ENCODE measurements at regions not wholly inside any gene's neighbourhood (a gene's known extent, or its start where the extent isn't known, plus 50 kb on each side); places are given as distances from the start of the nearest gene placed in this dataset.

GRCh38 chr3:102096066-102096465, 246.8 kb downstream of the NFKBIZ start:
- DNase-seq (ENCODE audit: low read depth, low spot score) (no peak), FAIRE-seq (no peak), ATAC-seq (no peak)
- CTCF ChIA-PET = interaction anchor here (1.4 to 2.2 kb wide), 2 partner anchors 12 to 17 kb away, joined by 4 to 9 read pairs; no protein-coding TSS in a partner anchor
- Histone ChIP-seq H3K4me3 (no peak overlapping the region), H3K4me1 (ENCODE audit: control insufficient read depth, insufficient read depth, low read length) (no peaks in the 10 kb centered on the region), H3K79me2 (ENCODE audit: control insufficient read depth, insufficient read depth, low read length) (no peaks in the 10 kb centered on the region), H3K9me3 (replicated peaks; ENCODE audit: control insufficient read depth, insufficient read depth, low read length) (no peaks in the 10 kb centered on the region; the same call in 2 of the 3 replicates), H3K27ac (ENCODE audit: control insufficient read depth, insufficient read depth) (no peak overlapping the region), H4K20me1 (ENCODE audit: control insufficient read depth, insufficient read depth) (no peaks in the 10 kb centered on the region), H2AFZ (ENCODE audit: control insufficient read depth, low read depth, low read length) (no peak overlapping the region), H3K27me3 (replicated peaks in 1 of 2; ENCODE audit: control insufficient read depth in 2 of 2, insufficient read depth in 2 of 2, low read length in 1 of 2) (no peaks in the 10 kb centered on the region), H3K9ac (ENCODE audit: control insufficient read depth, insufficient read depth, low read length) (no peak overlapping the region), H3K4me2 (ENCODE audit: control insufficient read depth, insufficient read depth) (no peak overlapping the region), H3K36me3 (ENCODE audit: control insufficient read depth in 2 of 2, insufficient read depth in 2 of 2, low read length in 1 of 2) (no peaks in the 10 kb centered on the region)
- 38% methylated on average over 2 of the region's 2 CpGs for WGBS (ENCODE audit: insufficient coverage, insufficient replicate concordance, low lambda C conversion rate, missing lambda C conversion rate)
- TF ChIP-seq NFYB (IDR thresholded peaks at IDR 0.05; ENCODE audit: insufficient read depth, low read depth, low read length) (no peak), NRF1 (conservative IDR thresholded peaks at IDR 0.05; ENCODE audit: low read depth, low read length) (no peak), IKZF1 (conservative IDR thresholded peaks at IDR 0.05) (no peak), DPF2 (IDR thresholded peaks at IDR 0.05) (no peak), TCF7 (IDR thresholded peaks at IDR 0.05; ENCODE audit: borderline replicate concordance) (no peak)
- RAD21 ChIA-PET (ENCODE audit: unreplicated experiment) = interaction anchor here (2.1 kb wide), 1 partner anchor 11 kb away, joined by 6 read pairs; no protein-coding TSS in a partner anchor
- POLR2A ChIA-PET = interaction anchor here (0.6 to 1.1 kb wide), 2 partner anchors 11 to 163 kb away, joined by 3 read pairs; no protein-coding TSS in a partner anchor
- SMC1A ChIA-PET (ENCODE audit: uncharacterized antibody, unreplicated experiment) = interaction anchor here (1.4 to 2.9 kb wide), 5 partner anchors 10 to 97 kb away, joined by 3 to 10 read pairs (median 6); no protein-coding TSS in a partner anchor
- intact Hi-C loops (cut with micrococcal nuclease; ENCODE audit: unreplicated experiment) (no loop called here), in situ Hi-C loops (cut with MboI) (no loop called here)
- BruUV-seq (replicated peaks) = no TSS peak

DNA sequence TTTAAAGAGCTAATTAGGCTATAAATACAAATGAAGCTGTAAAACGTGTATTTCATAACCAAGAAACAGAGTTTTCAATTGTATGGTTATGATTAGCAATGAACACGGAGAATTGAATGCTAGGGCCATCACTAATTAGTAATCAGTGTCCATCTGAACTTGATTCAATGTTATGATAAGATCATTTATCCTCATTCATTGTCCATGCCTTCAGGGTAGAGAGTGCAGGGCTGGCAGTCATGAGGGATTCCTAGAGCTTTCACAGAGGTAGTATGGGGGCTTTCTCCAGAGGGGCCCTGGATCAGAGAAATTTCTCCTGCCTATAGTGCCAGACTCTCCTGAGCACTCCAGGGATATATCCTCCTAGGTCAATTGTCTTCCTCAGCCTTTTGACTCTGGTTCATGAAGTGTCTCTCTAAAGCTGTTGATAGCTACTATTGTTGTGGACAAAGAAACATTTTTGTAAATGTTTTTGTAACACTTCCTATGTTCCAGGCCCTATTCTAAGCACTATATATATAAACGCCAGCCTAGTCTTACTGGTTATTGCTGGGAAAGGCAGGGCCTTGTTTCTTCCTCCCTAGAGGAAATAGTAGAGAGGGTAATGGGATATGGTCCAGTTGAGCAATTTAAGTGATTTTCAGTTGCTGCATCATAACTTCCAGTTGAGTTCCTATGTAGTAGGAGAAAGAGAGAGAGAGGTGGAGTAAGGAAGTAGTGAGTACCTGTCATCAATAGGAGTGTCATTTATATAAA, 249.0 kb downstream of the NFKBIZ start:
- Histone ChIP-seq H2AFZ (ENCODE audit: control insufficient read depth, low read depth, low read length) (no peak overlapping the region), H3K79me2 (ENCODE audit: control insufficient read depth, insufficient read depth, low read length) (no peaks in the 10 kb centered on the region), H3K4me3 (no peak overlapping the region), H3K4me2 (ENCODE audit: control insufficient read depth, insufficient read depth) (no peak overlapping the region), H3K27me3 (replicated peaks in 1 of 2; ENCODE audit: control insufficient read depth in 2 of 2, insufficient read depth in 2 of 2, low read length in 1 of 2) (no peaks in the 10 kb centered on the region), H4K20me1 (ENCODE audit: control insufficient read depth, insufficient read depth) (no peaks in the 10 kb centered on the region), H3K27ac (ENCODE audit: control insufficient read depth, insufficient read depth) (no peak overlapping the region), H3K9me3 (replicated peaks; ENCODE audit: control insufficient read depth, insufficient read depth, low read length) (no peaks in the 10 kb centered on the region; the same call in 2 of the 3 replicates), H3K4me1 (ENCODE audit: control insufficient read depth, insufficient read depth, low read length) (no peaks in the 10 kb centered on the region), H3K9ac (ENCODE audit: control insufficient read depth, insufficient read depth, low read length) (no peak overlapping the region), H3K36me3 (ENCODE audit: control insufficient read depth in 2 of 2, insufficient read depth in 2 of 2, low read length in 1 of 2) (no peaks in the 10 kb centered on the region)
- 17% methylated on average over 3 of the region's 3 CpGs for WGBS (ENCODE audit: insufficient coverage, insufficient replicate concordance, low lambda C conversion rate, missing lambda C conversion rate)
- no TSS peak for BruUV-seq (replicated peaks)
- SMC1A ChIA-PET (ENCODE audit: uncharacterized antibody, unreplicated experiment) = interaction anchor here (0.8 to 2.4 kb wide), 9 partner anchors 10 to 286 kb away, joined by 3 to 7 read pairs (median 4); no protein-coding TSS in a partner anchor
- no peak for FAIRE-seq
- TF ChIP-seq RELA (IDR thresholded peaks at IDR 0.05; ENCODE audit: borderline replicate concordance, partially characterized antibody) = no peak
- TF ChIP-seq ATF3 (IDR thresholded peaks at IDR 0.05; ENCODE audit: borderline replicate concordance, extremely low read depth, low read depth, low read length) = no peak
- no peak for TF ChIP-seq ZBED1 (IDR thresholded peaks at IDR 0.05; ENCODE audit: borderline replicate concordance)
- no peak for ATAC-seq
- POLR2A ChIA-PET = no interaction called here
- no peak for DNase-seq (ENCODE audit: low read depth, low spot score)
- in situ Hi-C loops (cut with MboI) = no loop called here
- RAD21 ChIA-PET (ENCODE audit: unreplicated experiment) = interaction anchor here (0.9 to 1.7 kb wide), 5 partner anchors 13 to 284 kb away, joined by 3 to 4 read pairs (median 4); no protein-coding TSS in a partner anchor
- CTCF ChIA-PET = interaction anchor here (0.5 to 1.2 kb wide), 2 partner anchors 284 to 288 kb away, joined by 3 to 4 read pairs; no protein-coding TSS in a partner anchor
- intact Hi-C loops (cut with micrococcal nuclease; ENCODE audit: unreplicated experiment) = no loop called here
